Spleen (tissue), 11 donors: ENCODE measurements at regions not wholly inside any gene's neighbourhood (a gene's known extent, or its start where the extent isn't known, plus 50 kb on each side); places are given as distances from the start of the nearest gene placed in this dataset.
"Not testable (repeated sequence)": the region's sequence is repeated elsewhere in the genome, so short reads cannot be mapped to it uniquely, and the experiment has no call there.

ENCODE experiments used
- DNase-seq: peaks from one replicate; pipeline ENCODE4 v3.0.0-alpha.2; 2020
- H3K27ac ChIP-seq, 8 donors: fragments of 200-600 bp; sonication (generic) in 7 of 8; 1 replicate in 4 of 8; 2 replicates in 4 of 8; pipeline versions ENCODE4 v1.5.0 to v1.8.0; 2016 to 2021; ENCODE audit warnings: inconsistent platforms in 4 of 8, mild to moderate bottlenecking in 4 of 8, moderate library complexity in 1 of 8
- H3K27me3 ChIP-seq, 7 donors: fragments of 200-600 bp; sonication (generic) in 6 of 7; replicated peaks in 1 of 7; 1 replicate in 4 of 7; 2 replicates in 3 of 7; pipeline versions ENCODE4 v1.5.0 to v1.8.0; 2016 to 2021; ENCODE audit warnings: inconsistent platforms in 3 of 7, mild to moderate bottlenecking in 1 of 7
- H3K36me3 ChIP-seq, 6 donors: fragments of 200-600 bp; sonication (generic) in 5 of 6; 1 replicate in 4 of 6; 2 replicates in 2 of 6; pipeline versions ENCODE4 v1.5.0 to v1.8.0; 2016 to 2021; ENCODE audit warnings: inconsistent platforms in 2 of 6
- H3K4me1 ChIP-seq, 6 donors: fragments of 200-600 bp; sonication (generic) in 5 of 6; 1 replicate in 3 of 6; 2 replicates in 3 of 6; pipeline versions ENCODE4 v1.5.0 to v1.8.0; 2016 to 2021; ENCODE audit warnings: inconsistent platforms in 3 of 6
- H3K4me3 ChIP-seq, 8 donors: fragments of 200-600 bp; sonication (generic) in 7 of 8; 1 replicate in 4 of 8; 2 replicates in 4 of 8; pipeline versions ENCODE4 v1.5.0 to v1.8.0; 2016 to 2021; ENCODE audit warnings: inconsistent platforms in 4 of 8, mild to moderate bottlenecking in 4 of 8, moderate library complexity in 2 of 8
- H3K9me3 ChIP-seq, 8 donors: fragments of 200-600 bp; sonication (generic) in 7 of 8; 1 replicate in 4 of 8; 2 replicates in 4 of 8; pipeline versions ENCODE4 v1.5.0 to v1.8.0; 2016 to 2021; ENCODE audit warnings: inconsistent platforms in 4 of 8
- CTCF ChIP-seq, 11 experiments: fragments of 200-600 bp in 7 of 11; fragments of 450-650 bp in 4 of 11; sonication (generic) in 4 of 11; IDR thresholded peaks in 8 of 11; conservative IDR thresholded peaks in 3 of 11; 1 replicate in 7 of 11; 2 replicates in 4 of 11; pipeline versions ENCODE4 v1.4.0 to v1.8.0; 2016 to 2021; ENCODE audit warnings: antibody characterized with exemption in 11 of 11, inconsistent platforms in 4 of 11, mild to moderate bottlenecking in 1 of 11
- POLR2A ChIP-seq, 3 donors: fragments of 450-650 bp; IDR thresholded peaks; one replicate each; pipeline ENCODE4 v1.5.1; 2017; ENCODE audit warnings: antibody characterized with exemption in 3 of 3, mild to moderate bottlenecking in 1 of 3
- POLR2AphosphoS5 ChIP-seq, 3 donors: sonication (generic); formaldehyde crosslinking; IDR thresholded peaks; one replicate each; pipeline ENCODE4 v1.5.1; 2017; ENCODE audit warnings: antibody characterized with exemption in 3 of 3
- WGBS, 5 donors: extraction: QIAGEN DNeasy Blood & Tissue Kit in 3 of 5; methylation state at CpG; one replicate each; pipeline versions ENCODE4 v1.1.5 to v1.1.7; 2013 to 2018; 5-methylcytosine and 5-hydroxymethylcytosine counted together
- intact Hi-C: fragments of 100-400 bp; cut with DNase I; formaldehyde crosslinking; loops from one replicate; pipeline ENCODE4 v1.15.0; 2023; ENCODE audit warnings: low total_unique reads
- donor health status: healthy with polysubstance abuse.
- donor health status: DM: no; HTN: no; CAD: no; lungs with moderate emphysema.
- donor health status: DM: no; HTN: no; CAD: no.
- donor health status: Bipolar disorder and iron deficiency.
- donor health status: healthy.
- donor health status: DM: no; HTN: no; CAD: no.
- donor health status: DM: yes; HTN: yes; CAD: no.

DNA sequence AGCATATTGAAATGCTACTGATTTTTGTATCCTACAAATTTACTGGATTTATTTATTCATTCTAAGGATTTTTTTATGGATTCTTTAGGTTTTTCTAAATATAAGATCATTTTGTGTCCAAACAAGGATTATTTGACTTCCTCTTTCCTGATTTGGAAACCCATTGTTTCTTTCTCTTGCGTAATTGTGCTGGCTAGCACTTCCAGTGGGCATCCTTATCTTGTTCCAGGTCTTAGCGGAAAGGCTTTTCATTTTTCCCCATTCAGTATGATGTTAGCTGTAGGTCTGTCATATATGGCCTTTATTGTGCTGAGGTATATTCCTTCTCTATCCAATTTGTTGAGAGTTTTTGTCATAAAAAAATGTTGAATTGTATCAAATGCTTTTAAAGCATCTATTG, 57.2 kb upstream of the RHOJ start:
- TF ChIP-seq POLR2A (IDR thresholded peaks at IDR 0.05) (no peak), CTCF (IDR thresholded peaks at IDR 0.05 in 8 of 11, conservative IDR thresholded peaks at IDR 0.05 in 3 of 11) (no peak)
- no peak for DNase-seq
- Histone ChIP-seq H3K4me1 (no peaks in the 10 kb centered on the region), H3K4me3 (no peak overlapping the region), H3K36me3 (no peaks in the 10 kb centered on the region), H3K27ac (no peak overlapping the region), H3K9me3 (peaks cover 0 to 42% (median 18%) of the 10 kb centered on the region in 8 donors), H3K27me3 (peaks cover 0 to 6% (median 0%) of the 10 kb centered on the region in 7 donors)
- 70 to 81% (median 73%) methylated on average over 2 of the region's 2 CpGs for WGBS, 5 donors
- intact Hi-C loops = no loop called here

DNA sequence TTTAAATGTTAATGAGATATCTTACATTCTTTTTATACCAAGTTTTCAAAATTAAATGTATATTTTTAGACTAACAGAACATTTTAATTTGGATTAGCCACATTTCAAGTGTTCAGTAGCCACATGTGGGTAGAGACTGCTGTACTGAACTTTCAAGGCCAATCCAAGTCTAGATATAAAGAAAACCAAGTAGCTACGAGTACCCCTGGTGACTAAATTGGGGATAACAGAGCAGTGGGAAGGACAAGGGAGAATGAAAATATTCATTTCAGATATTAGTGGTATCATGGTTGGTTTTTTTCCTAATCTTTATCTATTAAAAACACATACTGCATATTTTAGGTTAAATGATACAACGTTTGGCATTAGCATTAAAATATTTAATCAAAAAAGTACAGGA, 69.4 kb upstream of the RHOJ start:
- no peak overlapping the region for H3K4me3 ChIP-seq
- intact Hi-C loops = no loop called here
- no peak overlapping the region for H3K27ac ChIP-seq
- WGBS, 5 donors = 26 to 41% (median 29%) methylated on average over 2 of the region's 2 CpGs
- TF ChIP-seq CTCF (IDR thresholded peaks at IDR 0.05 in 8 of 11, conservative IDR thresholded peaks at IDR 0.05 in 3 of 11) = peak in 1 of 11 experiments; percentile 8
- no peak for TF ChIP-seq POLR2AphosphoS5 (IDR thresholded peaks at IDR 0.05)
- TF ChIP-seq POLR2A (IDR thresholded peaks at IDR 0.05) = no peak
- H3K9me3 ChIP-seq = no peaks in the 10 kb centered on the region
- no peaks in the 10 kb centered on the region for H3K27me3 ChIP-seq
- H3K36me3 ChIP-seq = no peaks in the 10 kb centered on the region
- no peak for DNase-seq
- H3K4me1 ChIP-seq = no peaks in the 10 kb centered on the region

- no peak for DNase-seq
- no peaks in the 10 kb centered on the region for H3K36me3 ChIP-seq
- H3K4me1 ChIP-seq = no peaks in the 10 kb centered on the region
- no peaks in the 10 kb centered on the region for H3K27me3 ChIP-seq
- H3K27ac ChIP-seq = no peak overlapping the region
- 79 to 90% (median 86%) methylated on average over 4 of the region's 4 CpGs for WGBS, 5 donors
- H3K9me3 ChIP-seq = no peaks in the 10 kb centered on the region
- no peak overlapping the region for H3K4me3 ChIP-seq
- TF ChIP-seq POLR2A (IDR thresholded peaks at IDR 0.05) (no peak), POLR2AphosphoS5 (IDR thresholded peaks at IDR 0.05) (no peak), CTCF (IDR thresholded peaks at IDR 0.05 in 8 of 11, conservative IDR thresholded peaks at IDR 0.05 in 3 of 11) (no peak)
- intact Hi-C loops = no loop called here
Measured at GRCh38 chr14:63130531-63130930, 73.7 kb upstream of the RHOJ start.

DNA sequence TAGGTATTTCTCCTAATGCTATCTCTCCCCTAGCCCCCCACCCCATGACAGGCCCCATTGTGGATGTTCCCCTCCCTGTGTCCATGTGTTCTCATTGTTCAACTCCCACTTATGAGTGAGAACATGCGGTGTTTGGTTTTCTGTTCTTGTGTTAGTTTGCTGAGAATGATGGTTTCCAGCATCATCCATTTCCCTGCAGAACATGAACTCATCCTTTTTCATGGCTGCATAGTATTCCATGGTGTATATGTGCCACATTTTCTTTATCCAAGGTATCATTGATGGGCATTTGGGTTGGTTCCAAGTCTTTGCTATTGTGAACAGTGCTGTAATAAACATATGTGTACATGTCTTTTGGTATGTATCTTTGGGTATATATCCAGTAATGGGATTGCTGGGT, 61.2 kb upstream of the KCNH5 start:
- intact Hi-C loops, H3K27me3 ChIP-seq, H3K9me3 ChIP-seq, H3K27ac ChIP-seq, H3K4me1 ChIP-seq, H3K36me3 ChIP-seq, H3K4me3 ChIP-seq, DNase-seq: not testable (repeated sequence)
- WGBS, 5 donors = 91 to 100% (median 100%) methylated on average over 1 of the region's 1 CpG

DNA sequence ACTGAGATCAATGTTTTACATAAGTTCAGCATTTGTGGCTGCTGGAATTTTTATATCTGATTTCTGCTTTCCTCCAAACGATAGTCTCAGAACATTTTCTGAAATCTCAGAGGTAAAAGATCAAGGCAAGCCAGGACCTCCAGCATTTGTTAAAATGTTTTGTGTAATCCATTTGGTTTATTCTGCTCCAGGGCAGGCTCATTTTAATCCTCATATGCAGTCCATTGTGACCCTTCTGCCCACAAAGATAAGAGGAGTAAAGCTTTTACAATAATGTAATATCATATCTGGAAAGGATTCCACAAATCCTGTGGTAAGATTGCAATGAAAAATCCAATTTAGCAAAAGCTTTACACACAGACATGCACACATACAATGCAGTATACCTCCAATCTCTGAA, 55.3 kb upstream of the KCNH5 start:
- Histone ChIP-seq H3K4me3 (no peak overlapping the region), H3K9me3 (no peaks in the 10 kb centered on the region), H3K36me3 (no peaks in the 10 kb centered on the region), H3K27me3 (no peaks in the 10 kb centered on the region), H3K4me1 (no peaks in the 10 kb centered on the region), H3K27ac (no peak overlapping the region)
- 65 to 75% (median 74%) methylated on average over 1 of the region's 1 CpG for WGBS, 5 donors
- TF ChIP-seq CTCF (IDR thresholded peaks at IDR 0.05 in 8 of 11, conservative IDR thresholded peaks at IDR 0.05 in 3 of 11) (no peak), POLR2AphosphoS5 (IDR thresholded peaks at IDR 0.05) (no peak), POLR2A (IDR thresholded peaks at IDR 0.05) (no peak)
- intact Hi-C loops = no loop called here
- DNase-seq = no peak
